Ishikawa (cell line): ENCODE measurements at regions not wholly inside any gene's neighbourhood (a gene's known extent, or its start where the extent isn't known, plus 50 kb on each side); places are given as distances from the start of the nearest gene placed in this dataset.

Experiments
- CEBPB ChIP-seq: IDR thresholded peaks from 2 replicates; pipeline ENCODE4 v1.6.1; 2012
- CREB1 ChIP-seq: IDR thresholded peaks from 2 replicates; pipeline ENCODE4 v1.6.1; 2012; ENCODE audit warnings: low read depth
- EP300 ChIP-seq: IDR thresholded peaks from 2 replicates; pipeline ENCODE4 v1.6.1; 2012; ENCODE audit warnings: borderline replicate concordance
- MAX ChIP-seq: IDR thresholded peaks from 2 replicates; pipeline ENCODE4 v1.6.1; 2012
- NFIC ChIP-seq: IDR thresholded peaks from 2 replicates; pipeline ENCODE4 v1.6.1; 2012
- RAD21 ChIP-seq: IDR thresholded peaks from 2 replicates; pipeline ENCODE4 v1.6.1; 2012; ENCODE audit warnings: low read depth
- REST ChIP-seq: IDR thresholded peaks from 2 replicates; pipeline ENCODE4 v1.6.1; 2012; ENCODE audit warnings: low read depth, mild to moderate bottlenecking
- YY1 ChIP-seq: IDR thresholded peaks from 2 replicates; pipeline ENCODE4 v1.6.1; 2012; ENCODE audit warnings: low read depth
- ZBTB7A ChIP-seq: IDR thresholded peaks from 2 replicates; pipeline ENCODE4 v1.6.1; 2012; ENCODE audit warnings: low read depth

DNA sequence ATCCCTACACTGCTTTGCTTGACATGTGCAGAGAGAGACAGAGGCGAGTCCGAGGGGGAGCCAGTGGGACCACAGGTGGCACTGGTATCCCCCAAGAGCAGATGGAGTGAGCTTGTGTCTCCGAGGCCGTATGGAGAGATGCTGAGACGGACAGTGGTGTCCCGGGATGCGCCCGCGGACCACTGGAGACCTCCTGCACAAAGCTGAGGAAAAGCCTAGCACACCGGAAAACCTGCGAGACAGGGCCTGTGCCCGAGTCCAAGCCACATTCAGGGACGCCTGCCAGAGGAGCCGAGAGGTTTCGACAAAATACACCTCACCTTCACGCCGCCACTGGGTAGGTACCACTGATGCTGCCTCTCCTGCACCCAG, 66.0 kb upstream of the ZNF527 start:
- TF ChIP-seq YY1 (no peak), EP300 (no peak), CREB1 (no peak), CEBPB (no peak), NFIC (no peak), REST (no peak), RAD21 (no peak), MAX (no peak), ZBTB7A (no peak)
